K562 (cell line): ENCODE measurements at regions not wholly inside any gene's neighbourhood (a gene's known extent, or its start where the extent isn't known, plus 50 kb on each side); places are given as distances from the start of the nearest gene placed in this dataset.

ENCODE experiments used
- GTF2F1 ChIP-seq: IDR thresholded peaks from 2 replicates; pipeline ENCODE4 v1.6.1; 2011; ENCODE audit warnings: low read depth, low read length, improper control_type of control experiment
- KDM5B ChIP-seq: fragments of 200-600 bp; sonication (generic); IDR thresholded peaks from 2 replicates; pipeline ENCODE4 v1.6.1; 2012; ENCODE audit warnings: low read depth, mild to moderate bottlenecking, moderate library complexity, low read length, control low read depth, inconsistent platforms; ENCODE audit not compliant: insufficient replicate concordance
- MLLT1 ChIP-seq, 2 experiments: fragments of 450-650 bp; IDR thresholded peaks; 2 replicates each; pipeline ENCODE4 v1.6.1; 2016
- PATZ1 ChIP-seq: fragments of 250-450 bp; sonication (Bioruptor Pico); IDR thresholded peaks from 2 replicates; pipeline ENCODE4 v1.5.0; 2020; ENCODE audit warnings: mild to moderate bottlenecking, borderline replicate concordance
- RERE ChIP-seq: sonication (generic); formaldehyde crosslinking; IDR thresholded peaks from 2 replicates; pipeline ENCODE4 v1.8.0; 2023; ENCODE audit warnings: missing genetic modification reagents, mild to moderate bottlenecking, borderline replicate concordance
- SPI1 ChIP-seq: IDR thresholded peaks from 2 replicates; pipeline ENCODE4 v1.6.1; 2011; ENCODE audit warnings: low read depth, low read length, control low read depth, borderline replicate concordance
- STAG1 ChIP-seq: sonication (generic); formaldehyde crosslinking; IDR thresholded peaks from 2 replicates; pipeline ENCODE4 v1.5.0; 2020; ENCODE audit warnings: missing genetic modification reagents, borderline replicate concordance
- SUPT5H ChIP-seq: fragments of 450-650 bp; IDR thresholded peaks from 2 replicates; pipeline ENCODE4 v1.6.1; 2016
- ZNF592 ChIP-seq: fragments of 450-650 bp; IDR thresholded peaks from 2 replicates; pipeline ENCODE4 v1.6.1; 2017; ENCODE audit warnings: antibody characterized with exemption, mild to moderate bottlenecking
- ZNF695 ChIP-seq: fragments of 450-650 bp; formaldehyde crosslinking; IDR thresholded peaks from 2 replicates; pipeline ENCODE4 v1.4.0; 2020; ENCODE audit warnings: mild to moderate bottlenecking, moderate library complexity
- ZNF75A ChIP-seq: fragments of 450-650 bp; formaldehyde crosslinking; IDR thresholded peaks from 2 replicates; pipeline ENCODE4 v1.4.0; 2020; ENCODE audit warnings: mild to moderate bottlenecking

- TF ChIP-seq MLLT1 (IDR thresholded peaks at IDR 0.05), result no peak
- no peak for TF ChIP-seq KDM5B
- TF ChIP-seq RERE (CRISPR knock-in tag), result no peak
- no peak for TF ChIP-seq ZNF695 (CRISPR knock-in tag)
- peak; percentile 93 for TF ChIP-seq ZNF592
- no peak for TF ChIP-seq SPI1
- no peak for TF ChIP-seq PATZ1 (CRISPR knock-in tag)
- TF ChIP-seq SUPT5H, result no peak
- TF ChIP-seq GTF2F1, result no peak
- no peak for TF ChIP-seq ZNF75A
- no peak for TF ChIP-seq STAG1 (CRISPR knock-in tag)
These were observed 54.9 kb upstream of the ATP12A start (continued) for GRCh38 chr13:24625331-24625731.
